GM23338 (cell line): ENCODE measurements at regions not wholly inside any gene's neighbourhood (a gene's known extent, or its start where the extent isn't known, plus 50 kb on each side); places are given as distances from the start of the nearest gene placed in this dataset.
A peak's percentile ranks its signal among the peaks of the same experiment; 100 is the strongest.

Experiments used
- ATAC-seq: fragments of 200-7000 bp; cut with Tn5 transposase; 3 replicates; pipeline ENCODE4 v1.9.1; 2020
- DNase-seq: peaks from one replicate; pipeline ENCODE4 v3.0.0-alpha.2; 2015; ENCODE audit warnings: low spot score
- H2AFZ ChIP-seq: fragments of 200-600 bp; sonication (generic); 2 replicates; pipeline ENCODE4 v1.8.0; 2016; ENCODE audit warnings: antibody characterized with exemption, mild to moderate bottlenecking, moderate library complexity
- H3F3A ChIP-seq: fragments of 200-600 bp; sonication (generic); replicated peaks from 2 replicates; pipeline ENCODE4 v1.8.0; 2017; ENCODE audit warnings: antibody characterized with exemption, mixed run types, low read depth
- H3K27ac ChIP-seq: fragments of 200-600 bp; sonication (generic); 2 replicates; pipeline ENCODE4 v1.6.1; 2016; ENCODE audit warnings: low read depth
- H3K27me3 ChIP-seq: fragments of 200-600 bp; sonication (generic); 2 replicates; pipeline ENCODE4 v1.8.0; 2016; ENCODE audit warnings: mild to moderate bottlenecking, mixed run types, moderate library complexity; ENCODE audit not compliant: insufficient read depth
- H3K36me3 ChIP-seq: fragments of 200-600 bp; sonication (generic); 2 replicates; pipeline ENCODE4 v1.8.0; 2016; ENCODE audit warnings: mild to moderate bottlenecking; ENCODE audit not compliant: insufficient read depth
- H3K4me1 ChIP-seq: fragments of 200-600 bp; sonication (generic); 2 replicates; pipeline ENCODE4 v1.8.0; 2016; ENCODE audit warnings: mild to moderate bottlenecking, moderate library complexity; ENCODE audit not compliant: insufficient read depth
- H3K4me2 ChIP-seq: fragments of 200-600 bp; sonication (generic); 2 replicates; pipeline ENCODE4 v1.7.1; 2017; ENCODE audit warnings: mixed run types
- H3K4me3 ChIP-seq: fragments of 200-600 bp; sonication (generic); 2 replicates; pipeline ENCODE4 v1.6.1; 2016; ENCODE audit warnings: mixed run types
- H3K79me2 ChIP-seq: fragments of 200-600 bp; sonication (generic); replicated peaks from 2 replicates; pipeline ENCODE4 v1.8.0; 2017; ENCODE audit warnings: mild to moderate bottlenecking; ENCODE audit not compliant: insufficient read depth
- H3K9me2 ChIP-seq: fragments of 200-600 bp; sonication (generic); 2 replicates; pipeline ENCODE4 v1.8.0; 2017; ENCODE audit not compliant: insufficient read depth
- H4K20me1 ChIP-seq: fragments of 200-600 bp; sonication (generic); replicated peaks from 2 replicates; pipeline ENCODE4 v1.8.0; 2017; ENCODE audit warnings: mild to moderate bottlenecking; ENCODE audit not compliant: insufficient read depth
- H3K27ac Mint-ChIP-seq: 2 replicates; pipeline ENCODE4 v1.8.0; 2020; ENCODE audit warnings: inconsistent platforms, mild to moderate bottlenecking, moderate library complexity, mixed read lengths
- H3K27me3 Mint-ChIP-seq: 3 replicates; pipeline ENCODE4 v1.8.0; 2022; ENCODE audit warnings: low read depth, mild to moderate bottlenecking, moderate library complexity, mixed read lengths, inconsistent platforms; ENCODE audit not compliant: insufficient read depth, poor library complexity
- H3K36me3 Mint-ChIP-seq: 3 replicates; pipeline ENCODE4 v1.8.0; 2021; ENCODE audit warnings: low read depth, mild to moderate bottlenecking, inconsistent platforms, moderate library complexity, mixed read lengths
- H3K4me1 Mint-ChIP-seq: 3 replicates; pipeline ENCODE4 v1.8.0; 2020; ENCODE audit warnings: mild to moderate bottlenecking, inconsistent platforms, mixed read lengths
- H3K4me3 Mint-ChIP-seq: 3 replicates; pipeline ENCODE4 v1.8.0; 2021; ENCODE audit warnings: moderate library complexity, mild to moderate bottlenecking, inconsistent platforms, mixed read lengths
- H3K9me3 Mint-ChIP-seq: 3 replicates; pipeline ENCODE4 v1.8.0; 2020; ENCODE audit warnings: moderate library complexity, mild to moderate bottlenecking, inconsistent platforms, mixed read lengths
- ETS1 ChIP-seq: IDR thresholded peaks from 2 replicates; pipeline ENCODE4 v1.6.1; 2016; ENCODE audit warnings: antibody characterized with exemption
- EZH2 ChIP-seq: fragments of 200-600 bp; sonication (generic); IDR thresholded peaks from one replicate; pipeline ENCODE4 v1.8.0; 2017; ENCODE audit warnings: antibody characterized with exemption, mild to moderate bottlenecking, low read depth; ENCODE audit not compliant: unreplicated experiment
- EZH2phosphoT487 ChIP-seq: fragments of 200-600 bp; sonication (generic); IDR thresholded peaks from one replicate; pipeline ENCODE4 v1.8.1; 2018; ENCODE audit warnings: antibody characterized with exemption; ENCODE audit not compliant: unreplicated experiment
- JUNB ChIP-seq: IDR thresholded peaks from one replicate; pipeline ENCODE4 v1.6.1; 2016; ENCODE audit warnings: antibody characterized with exemption; ENCODE audit not compliant: unreplicated experiment
- NANOG ChIP-seq: IDR thresholded peaks from 2 replicates; pipeline ENCODE4 v1.6.1; 2016; ENCODE audit warnings: antibody characterized with exemption, borderline replicate concordance
- STAT1 ChIP-seq: IDR thresholded peaks from one replicate; pipeline ENCODE4 v1.6.1; 2016; ENCODE audit warnings: antibody characterized with exemption; ENCODE audit not compliant: unreplicated experiment
- ZNF331 ChIP-seq: fragments of 250-450 bp; sonication (Bioruptor Pico); IDR thresholded peaks from 2 replicates; pipeline ENCODE4 v1.5.0; 2020; ENCODE audit warnings: low read depth, mild to moderate bottlenecking, moderate library complexity
- ZNF462 ChIP-seq: fragments of 250-450 bp; sonication (Bioruptor Pico); IDR thresholded peaks from 2 replicates; pipeline ENCODE4 v1.5.0; 2020; ENCODE audit warnings: mild to moderate bottlenecking, moderate library complexity

- ATAC-seq: no peak
- Mint-ChIP-seq H3K4me3 (no peak overlapping the region), H3K36me3 (no peaks in the 10 kb centered on the region), H3K9me3 (no peaks in the 10 kb centered on the region), H3K4me1 (peaks cover 11% of the 10 kb centered on the region), H3K27ac (no peak overlapping the region), H3K27me3 (peaks cover 9% of the 10 kb centered on the region)
- H3K4me2 ChIP-seq: no peak overlapping the region
- H3K4me3 ChIP-seq: no peak overlapping the region
- no peak overlapping the region; the same call in 1 of the 2 replicates for H2AFZ ChIP-seq
- 0 out of 2 replicates have a peak, but pooled peaks cover 3% of the 10 kb centered on the region for H4K20me1 ChIP-seq
- H3K9me2 ChIP-seq: peaks cover 8% of the 10 kb centered on the region; the same call in 1 of the 2 replicates
- no peak for TF ChIP-seq ZNF331 (CRISPR knock-in tag)
- DNase-seq: no peak
- H3K27ac ChIP-seq: no peak overlapping the region
- H3K79me2 ChIP-seq: no peaks in the 10 kb centered on the region
- H3K4me1 ChIP-seq: peaks cover 14% of the 10 kb centered on the region; the same call in 1 of the 2 replicates
- no peaks in the 10 kb centered on the region for H3F3A ChIP-seq
- H3K36me3 ChIP-seq: no peaks in the 10 kb centered on the region
- H3K27me3 ChIP-seq: no peaks in the 10 kb centered on the region
Measured at GRCh38 chr1:110736900-110737605, 62.3 kb upstream of the KCNA3 start.

GRCh38 chr1:110734133-110734680 lies 59.5 kb upstream of the KCNA3 start:
- Histone ChIP-seq H3K4me1 (peaks cover 17% of the 10 kb centered on the region; the same call in 1 of the 2 replicates), H2AFZ (no peak overlapping the region), H4K20me1 (no peaks in the 10 kb centered on the region), H3K36me3 (no peaks in the 10 kb centered on the region), H3K9me2 (peaks cover 8% of the 10 kb centered on the region; the same call in 1 of the 2 replicates), H3K4me3 (no peak overlapping the region), H3F3A (no peaks in the 10 kb centered on the region), H3K4me2 (no peak overlapping the region), H3K27ac (no peak overlapping the region), H3K27me3 (no peaks in the 10 kb centered on the region), H3K79me2 (no peaks in the 10 kb centered on the region)
- TF ChIP-seq JUNB (no peak), ETS1 (no peak), STAT1 (no peak), EZH2phosphoT487 (no peak)
- no peaks in the 10 kb centered on the region for H3K36me3 Mint-ChIP-seq
- no peak for DNase-seq
- H3K27me3 Mint-ChIP-seq: peaks cover 9% of the 10 kb centered on the region
- no peak for ATAC-seq
- H3K4me3 Mint-ChIP-seq: no peak overlapping the region
- peaks cover 16% of the 10 kb centered on the region for H3K4me1 Mint-ChIP-seq
- no peaks in the 10 kb centered on the region for H3K9me3 Mint-ChIP-seq
- H3K27ac Mint-ChIP-seq: no peak overlapping the region

GRCh38 chr1:110731529-110731928 lies 56.8 kb upstream of the KCNA3 start:
- H3K4me2 ChIP-seq: peak overlapping the region; percentile 59; the same call in 1 of the 2 replicates
- peaks cover 8% of the 10 kb centered on the region; the same call in 1 of the 2 replicates for H3K9me2 ChIP-seq
- no peaks in the 10 kb centered on the region for H3K79me2 ChIP-seq
- no peaks in the 10 kb centered on the region for H3F3A ChIP-seq
- Mint-ChIP-seq H3K36me3 (no peaks in the 10 kb centered on the region), H3K9me3 (no peaks in the 10 kb centered on the region), H3K4me1 (peaks cover 28% of the 10 kb centered on the region), H3K4me3 (no peak overlapping the region), H3K27me3 (peaks cover 7% of the 10 kb centered on the region), H3K27ac (no peak overlapping the region)
- DNase-seq (no peak), ATAC-seq (no peak)
- no peaks in the 10 kb centered on the region for H3K36me3 ChIP-seq
- H3K4me3 ChIP-seq: no peak overlapping the region
- H3K4me1 ChIP-seq: peaks cover 21% of the 10 kb centered on the region; the same call in 1 of the 2 replicates
- H2AFZ ChIP-seq: no peak overlapping the region; the same call in 1 of the 2 replicates
- no peak overlapping the region for H3K27ac ChIP-seq
- H3K27me3 ChIP-seq: no peaks in the 10 kb centered on the region
- no peaks in the 10 kb centered on the region for H4K20me1 ChIP-seq
- no peak for TF ChIP-seq EZH2phosphoT487
- TF ChIP-seq STAT1: no peak
- no peak for TF ChIP-seq ZNF462 (CRISPR knock-in tag)
- no peak for TF ChIP-seq JUNB
- no peak for TF ChIP-seq EZH2
- TF ChIP-seq NANOG: no peak
